A549 (cell line): ENCODE measurements at regions not wholly inside any gene's neighbourhood (a gene's known extent, or its start where the extent isn't known, plus 50 kb on each side); places are given as distances from the start of the nearest gene placed in this dataset.

Experiments
- ATAC-seq, 2 experiments: fragments of 200-7000 bp in 1 of 2; fragments of >200 bp in 1 of 2; cut with Nextera tagmentation in 1 of 2; cut with Tn5 transposase in 1 of 2; 3 replicates each; pipeline versions ENCODE4 v1.8.0 to v1.9.1; 2018 to 2020; ENCODE audit warnings: mild to moderate bottlenecking in 1 of 2, moderate library complexity in 1 of 2
- CTCF ChIA-PET: fragments of 300-600 bp; sonication (Branson Sonifier 250); formaldehyde crosslinking; extraction: SDS; loops from one replicate; lab custom pipeline; 2021; ENCODE audit warnings: antibody characterized with exemption, inconsistent platforms; lab: Yijun Ruan, JAX
- POLR2A ChIA-PET: fragments of 350-600 bp; formaldehyde crosslinking; extraction: SDS; loops from one replicate; lab custom pipeline; 2021; ENCODE audit warnings: antibody characterized with exemption, inconsistent platforms; lab: Yijun Ruan, JAX
- DNase-seq, 2 experiments: peaks; one replicate each; pipeline versions ENCODE4 v3.0.0 to v3.0.0-alpha.2; 2011 to 2016; ENCODE audit warnings: low read depth in 1 of 2, low spot score in 1 of 2
- FAIRE-seq: peaks from 2 replicates; lab custom pipeline; 2011; peaks lifted over from hg19 to GRCh38; lab: Jason Lieb, UNC
- H3K27ac ChIP-seq, 2 experiments: fragments of >200 bp; sonication (Bioruptor Twin); formaldehyde crosslinking; 3 replicates each; pipeline ENCODE4 v1.5.1; 2016 to 2017
- H3K4me1 ChIP-seq: fragments of >200 bp; sonication (Bioruptor Twin); formaldehyde crosslinking; 3 replicates; pipeline ENCODE4 v1.6.1; 2016
- H3K4me2 ChIP-seq: fragments of >200 bp; sonication (Bioruptor Twin); formaldehyde crosslinking; 3 replicates; pipeline ENCODE4 v1.6.1; 2016
- H3K4me3 ChIP-seq: fragments of >200 bp; sonication (Bioruptor Twin); formaldehyde crosslinking; 3 replicates; pipeline ENCODE4 v1.5.1; 2016
- H3K9me3 ChIP-seq: fragments of >200 bp; sonication (Bioruptor Twin); formaldehyde crosslinking; 3 replicates; pipeline ENCODE4 v1.6.1; 2016
- CEBPB ChIP-seq, 2 experiments: fragments of >200 bp in 1 of 2; sonication (Bioruptor Twin) in 1 of 2; formaldehyde crosslinking in 1 of 2; IDR thresholded peaks; 2 replicates each; pipeline ENCODE4 v1.6.1; 2012 to 2016
- CHD4 ChIP-seq: fragments of 200-600 bp; sonication (generic); IDR thresholded peaks from 2 replicates; pipeline ENCODE4 v1.6.1; 2016; ENCODE audit warnings: antibody characterized with exemption, mild to moderate bottlenecking, borderline replicate concordance
- EHF ChIP-seq: fragments of 250-450 bp; sonication (Bioruptor Pico); IDR thresholded peaks from 2 replicates; pipeline ENCODE4 v1.5.0; 2020; ENCODE audit warnings: mild to moderate bottlenecking
- ESRRA ChIP-seq: fragments of 150-350 bp; IDR thresholded peaks from 2 replicates; pipeline ENCODE4 v1.6.1; 2014; ENCODE audit warnings: mild to moderate bottlenecking, low read length, borderline replicate concordance
- FOSL2 ChIP-seq, 2 experiments: fragments of 450-650 bp in 1 of 2; fragments of >200 bp in 1 of 2; sonication (Bioruptor Twin) in 1 of 2; formaldehyde crosslinking; IDR thresholded peaks; 2 replicates each; pipeline versions ENCODE4 v1.5.0 to v1.6.1; 2016 to 2020; ENCODE audit warnings: mild to moderate bottlenecking in 1 of 2, moderate library complexity in 1 of 2
- HEYL ChIP-seq: fragments of 250-450 bp; sonication (Bioruptor Pico); IDR thresholded peaks from 2 replicates; pipeline ENCODE4 v1.8.0; 2021; ENCODE audit warnings: mild to moderate bottlenecking, moderate library complexity
- HOXB5 ChIP-seq: fragments of 250-450 bp; sonication (Bioruptor Pico); IDR thresholded peaks from 2 replicates; pipeline ENCODE4 v1.5.0; 2020; ENCODE audit warnings: mild to moderate bottlenecking, moderate library complexity
- JUN ChIP-seq, 2 experiments: fragments of >200 bp; sonication (Bioruptor Twin); formaldehyde crosslinking; IDR thresholded peaks; 2 replicates in 1 of 2; 3 replicates in 1 of 2; pipeline ENCODE4 v1.6.1; 2016 to 2017
- JUNB ChIP-seq: fragments of >200 bp; sonication (Bioruptor Twin); formaldehyde crosslinking; IDR thresholded peaks from 2 replicates; pipeline ENCODE4 v1.6.1; 2016
- MAFK ChIP-seq: fragments of 450-650 bp; IDR thresholded peaks from 2 replicates; pipeline ENCODE4 v1.6.1; 2014; ENCODE audit not compliant: partially characterized antibody
- POLR2A ChIP-seq: IDR thresholded peaks from 2 replicates; pipeline ENCODE4 v1.6.1; 2012; ENCODE audit warnings: mild to moderate bottlenecking, low read length
- POLR2AphosphoS2 ChIP-seq: conservative IDR thresholded peaks from 2 replicates; pipeline ENCODE4 v1.6.1; 2012; ENCODE audit warnings: low read length, improper control_type of control experiment, inconsistent platforms
- RAD21 ChIP-seq, 2 experiments: fragments of >200 bp in 1 of 2; sonication (Bioruptor Twin) in 1 of 2; formaldehyde crosslinking in 1 of 2; IDR thresholded peaks in 1 of 2; conservative IDR thresholded peaks in 1 of 2; 2 replicates in 1 of 2; 3 replicates in 1 of 2; pipeline ENCODE4 v1.6.1; 2012 to 2018; ENCODE audit warnings: inconsistent platforms in 1 of 2
- RARB ChIP-seq: fragments of 250-450 bp; sonication (Bioruptor Pico); IDR thresholded peaks from 2 replicates; pipeline ENCODE4 v1.8.0; 2021; ENCODE audit warnings: mild to moderate bottlenecking, moderate library complexity
- REST ChIP-seq: fragments of 200-600 bp; sonication (generic); IDR thresholded peaks from 2 replicates; pipeline ENCODE4 v1.6.1; 2016; ENCODE audit warnings: antibody characterized with exemption, mild to moderate bottlenecking, moderate library complexity
- RNF2 ChIP-seq: fragments of 200-600 bp; sonication (generic); IDR thresholded peaks from 2 replicates; pipeline ENCODE4 v1.6.1; 2016; ENCODE audit warnings: low read depth, mild to moderate bottlenecking, antibody characterized with exemption, moderate library complexity, borderline replicate concordance
- TP53 ChIP-seq: fragments of 250-450 bp; sonication (Bioruptor Pico); IDR thresholded peaks from 2 replicates; pipeline ENCODE4 v1.5.0; 2021; ENCODE audit warnings: mild to moderate bottlenecking, moderate library complexity
- ZC3H11A ChIP-seq: fragments of 450-650 bp; IDR thresholded peaks from 2 replicates; pipeline ENCODE4 v1.6.1; 2014; ENCODE audit warnings: antibody characterized with exemption, mild to moderate bottlenecking
- WGBS: methylation state at CpG from one replicate; pipeline ENCODE4 v1.1.6; 2017; ENCODE audit errors: missing lambda C conversion rate; 5-methylcytosine and 5-hydroxymethylcytosine counted together
- TF ChIP-seq, protein P1 (sequence below): IDR thresholded peaks from 2 replicates; pipeline ENCODE4 v1.6.1; 2012

- no peak for ATAC-seq
- no peak for FAIRE-seq
- peaks cover 10% of the 10 kb centered on the region; the same call in 2 of the 3 replicates for H3K4me1 ChIP-seq
- no peak overlapping the region for H3K27ac ChIP-seq
- H3K4me2 ChIP-seq = no peak overlapping the region
- H3K9me3 ChIP-seq = no peaks in the 10 kb centered on the region
- POLR2A ChIA-PET = no interaction called here
- no peak for DNase-seq
- 85% methylated on average over 2 of the region's 2 CpGs for WGBS
- CTCF ChIA-PET = no interaction called here
- no peak for TF ChIP-seq ESRRA
- no peak for TF ChIP-seq JUNB
- no peak for TF ChIP-seq JUN (IDR thresholded peaks at IDR 0.05)
- TF ChIP-seq TP53 (CRISPR knock-in tag) = no peak
- TF ChIP-seq POLR2A = no peak
- TF ChIP-seq RAD21 (conservative IDR thresholded peaks at IDR 0.05 in 1 of 2, IDR thresholded peaks at IDR 0.05 in 1 of 2) = peak; percentile 10 to 22; a peak in 1 of 5 replicates
- TF ChIP-seq MAFK = no peak
- no peak overlapping the region for H3K4me3 ChIP-seq
Measured at GRCh38 chr12:86723326-86723725, 467.1 kb upstream of the MGAT4C start.

DNA sequence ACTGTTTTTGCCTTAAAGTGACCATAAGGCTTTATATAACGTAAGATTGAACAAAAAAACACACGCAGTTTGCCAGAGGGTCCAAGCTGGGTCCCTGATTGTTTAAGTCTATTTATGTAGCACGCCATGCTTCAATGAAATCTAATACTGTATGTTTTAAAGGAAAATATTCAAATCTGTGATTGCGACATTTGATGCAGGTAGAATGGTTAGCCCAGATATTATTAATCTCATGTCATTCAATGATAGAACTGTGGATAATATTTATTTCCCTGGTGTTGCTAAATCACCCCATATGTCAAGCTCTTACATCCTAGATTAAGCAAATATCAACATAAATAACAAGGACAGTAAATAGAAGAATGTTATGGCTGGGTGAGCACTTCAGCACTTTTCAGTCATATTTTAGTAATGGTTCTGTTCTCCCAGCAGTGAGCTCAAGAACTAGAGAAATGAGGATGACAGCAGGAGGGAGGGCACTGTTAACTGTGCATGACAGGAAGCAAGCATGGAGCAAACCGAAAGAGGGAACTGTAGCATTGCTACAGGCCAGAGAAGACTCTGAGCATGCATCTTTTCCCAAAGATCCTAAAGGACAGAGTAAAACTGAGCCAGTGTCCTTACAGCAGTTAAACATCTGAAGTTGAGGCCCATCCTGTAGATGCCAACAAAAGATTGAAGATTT is 465.7 kb upstream of the MGAT4C start:
- TF ChIP-seq, protein P1, sequence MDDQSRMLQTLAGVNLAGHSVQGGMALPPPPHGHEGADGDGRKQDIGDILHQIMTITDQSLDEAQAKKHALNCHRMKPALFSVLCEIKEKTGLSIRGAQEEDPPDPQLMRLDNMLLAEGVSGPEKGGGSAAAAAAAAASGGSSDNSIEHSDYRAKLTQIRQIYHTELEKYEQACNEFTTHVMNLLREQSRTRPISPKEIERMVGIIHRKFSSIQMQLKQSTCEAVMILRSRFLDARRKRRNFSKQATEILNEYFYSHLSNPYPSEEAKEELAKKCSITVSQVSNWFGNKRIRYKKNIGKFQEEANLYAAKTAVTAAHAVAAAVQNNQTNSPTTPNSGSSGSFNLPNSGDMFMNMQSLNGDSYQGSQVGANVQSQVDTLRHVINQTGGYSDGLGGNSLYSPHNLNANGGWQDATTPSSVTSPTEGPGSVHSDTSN = no peak
- TF ChIP-seq HOXB5 = no peak
- TF ChIP-seq ZC3H11A = no peak
- no peak for TF ChIP-seq ESRRA
- TF ChIP-seq REST = no peak
- TF ChIP-seq JUN (IDR thresholded peaks at IDR 0.05) = no peak
- peak in 1 of 2 experiments; percentile 43; a peak in 1 of 4 replicates for TF ChIP-seq CEBPB (IDR thresholded peaks at IDR 0.05)
- TF ChIP-seq RNF2 = no peak
- Histone ChIP-seq H3K27ac (no peak overlapping the region), H3K4me2 (no peak overlapping the region), H3K4me1 (peaks cover 2% of the 10 kb centered on the region; the same call in 2 of the 3 replicates), H3K9me3 (no peaks in the 10 kb centered on the region), H3K4me3 (no peak overlapping the region)
- ATAC-seq (no peak), DNase-seq (no peak), FAIRE-seq (no peak)
- 87% methylated on average over 5 of the region's 5 CpGs for WGBS
- ChIA-PET POLR2A (no interaction called here), CTCF (no interaction called here)

GRCh38 chr12:86719381-86719780 is 463.2 kb upstream of the MGAT4C start:
- no peak for FAIRE-seq
- WGBS = 87% methylated on average over 1 of the region's 1 CpG
- TF ChIP-seq CHD4 (no peak), POLR2AphosphoS2 (no peak), EHF (CRISPR knock-in tag) (no peak), TP53 (CRISPR knock-in tag) (no peak), CEBPB (IDR thresholded peaks at IDR 0.05) (no peak), HEYL (CRISPR knock-in tag) (no peak), FOSL2 (IDR thresholded peaks at IDR 0.05) (no peak), FOSL2 (CRISPR knock-in tag; IDR thresholded peaks at IDR 0.05) (no peak), RARB (CRISPR knock-in tag) (no peak), ZC3H11A (no peak)
- Histone ChIP-seq H3K4me1 (no peaks in the 10 kb centered on the region), H3K27ac (no peak overlapping the region), H3K4me2 (no peak overlapping the region), H3K4me3 (no peak overlapping the region), H3K9me3 (peaks cover 4% of the 10 kb centered on the region; the same call in 2 of the 3 replicates)
- no peak for DNase-seq
- ChIA-PET CTCF (no interaction called here), POLR2A (no interaction called here)
- no peak for ATAC-seq
